Karpas-422 (cell line): ENCODE measurements at regions not wholly inside any gene's neighbourhood (a gene's known extent, or its start where the extent isn't known, plus 50 kb on each side); places are given as distances from the start of the nearest gene placed in this dataset.

Experiments
- DNase-seq: peaks from one replicate; pipeline ENCODE4 v3.0.0-alpha.2; 2015
- H2AFZ ChIP-seq: fragments of 200-600 bp; sonication (generic); 2 replicates; pipeline ENCODE4 v1.6.1; 2014; ENCODE audit warnings: antibody characterized with exemption, low read length, mixed read lengths
- H3K27ac ChIP-seq: fragments of 200-600 bp; sonication (generic); 2 replicates; pipeline ENCODE4 v1.5.1; 2014; ENCODE audit warnings: mild to moderate bottlenecking, low read length, moderate library complexity
- H3K27me3 ChIP-seq: fragments of 200-600 bp; sonication (generic); 2 replicates; pipeline ENCODE4 v1.6.1; 2014; ENCODE audit warnings: low read length, mixed read lengths
- H3K36me3 ChIP-seq: fragments of 200-600 bp; sonication (generic); 2 replicates; pipeline ENCODE4 v1.6.1; 2014; ENCODE audit warnings: low read length, mixed read lengths; ENCODE audit not compliant: insufficient read depth
- H3K4me1 ChIP-seq: fragments of 200-600 bp; sonication (generic); 2 replicates; pipeline ENCODE4 v1.6.1; 2014; ENCODE audit warnings: mild to moderate bottlenecking, low read length, mixed read lengths
- H3K4me2 ChIP-seq: fragments of 200-600 bp; sonication (generic); 2 replicates; pipeline ENCODE4 v1.6.1; 2014; ENCODE audit warnings: low read length, low read depth, mild to moderate bottlenecking; ENCODE audit not compliant: poor library complexity, severe bottlenecking
- H3K4me3 ChIP-seq: fragments of 200-600 bp; sonication (generic); 2 replicates; pipeline ENCODE4 v1.5.1; 2014; ENCODE audit warnings: mild to moderate bottlenecking, antibody characterized with exemption, low read length, mixed read lengths
- H3K79me2 ChIP-seq: fragments of 200-600 bp; sonication (generic); 2 replicates; pipeline ENCODE4 v1.6.1; 2014; ENCODE audit warnings: mild to moderate bottlenecking, low read length, mixed read lengths
- H3K9ac ChIP-seq: fragments of 200-600 bp; sonication (generic); 2 replicates; pipeline ENCODE4 v1.6.0; 2014; ENCODE audit warnings: low read length
- H3K9me2 ChIP-seq: fragments of 200-600 bp; sonication (generic), shearing (Covaris generic); replicated peaks from 2 replicates; pipeline ENCODE4 v1.6.0; 2014; ENCODE audit warnings: mild to moderate bottlenecking, low read length, moderate library complexity; ENCODE audit not compliant: insufficient read depth
- H3K9me3 ChIP-seq: fragments of 300-700, 200-600 bp; sonication (generic); 2 replicates; pipeline ENCODE4 v1.6.1; 2014; ENCODE audit warnings: low read length, mixed read lengths
- H4K20me1 ChIP-seq: fragments of 200-600 bp; sonication (generic); 2 replicates; pipeline ENCODE4 v1.6.1; 2014; ENCODE audit warnings: mild to moderate bottlenecking, antibody characterized with exemption, low read length, low read depth; ENCODE audit not compliant: insufficient read depth

GRCh38 chr18:34120294-34120693 lies 104.4 kb downstream of the NOL4 start:
- Histone ChIP-seq H3K4me2 (peak overlapping the region; percentile 49), H3K79me2 (no peaks in the 10 kb centered on the region), H3K27ac (no peak overlapping the region), H3K36me3 (no peaks in the 10 kb centered on the region), H2AFZ (0 out of 2 replicates have a peak overlapping the region, but pooled peaks have one; percentile 53), H3K4me3 (no peak overlapping the region), H3K9me2 (no peaks in the 10 kb centered on the region), H3K9ac (no peak overlapping the region), H3K27me3 (no peaks in the 10 kb centered on the region), H3K4me1 (peaks cover 25% of the 10 kb centered on the region), H4K20me1 (no peaks in the 10 kb centered on the region), H3K9me3 (no peaks in the 10 kb centered on the region)
- DNase-seq, result no peak

- Histone ChIP-seq H3K9me3 (no peaks in the 10 kb centered on the region), H3K4me2 (no peak overlapping the region), H3K27me3 (no peaks in the 10 kb centered on the region), H3K79me2 (no peaks in the 10 kb centered on the region), H3K9me2 (no peaks in the 10 kb centered on the region), H3K9ac (no peak overlapping the region), H3K27ac (no peak overlapping the region), H2AFZ (peak overlapping the region; percentile 52), H4K20me1 (no peaks in the 10 kb centered on the region), H3K4me3 (no peak overlapping the region), H3K36me3 (no peaks in the 10 kb centered on the region), H3K4me1 (peaks cover 22% of the 10 kb centered on the region)
- DNase-seq, result no peak
Measured at GRCh38 chr18:34117319-34117718, 107.4 kb downstream of the NOL4 start.

- Histone ChIP-seq H3K36me3 (no peaks in the 10 kb centered on the region), H3K27me3 (no peaks in the 10 kb centered on the region), H3K9me3 (no peaks in the 10 kb centered on the region), H3K9ac (no peak overlapping the region), H3K4me2 (no peak overlapping the region), H3K4me3 (no peak overlapping the region), H4K20me1 (no peaks in the 10 kb centered on the region), H2AFZ (peak overlapping the region; percentile 85; the same call in 1 of the 2 replicates), H3K79me2 (no peaks in the 10 kb centered on the region), H3K9me2 (no peaks in the 10 kb centered on the region), H3K27ac (no peak overlapping the region), H3K4me1 (peaks cover 5% of the 10 kb centered on the region)
- no peak for DNase-seq
Measured at GRCh38 chr18:34115409-34116081, 109.2 kb downstream of the NOL4 start.

- DNase-seq, result no peak
Measured at GRCh38 chr18:34114996-34115395, 109.7 kb downstream of the NOL4 start.

GRCh38 chr18:34108206-34108605 lies 116.5 kb downstream of the NOL4 start:
- Histone ChIP-seq H4K20me1 (no peaks in the 10 kb centered on the region), H3K36me3 (no peaks in the 10 kb centered on the region), H3K9me2 (no peaks in the 10 kb centered on the region), H3K4me1 (no peaks in the 10 kb centered on the region), H3K27ac (no peak overlapping the region), H2AFZ (no peak overlapping the region), H3K27me3 (no peaks in the 10 kb centered on the region), H3K9ac (no peak overlapping the region), H3K9me3 (peaks cover 14% of the 10 kb centered on the region), H3K4me3 (no peak overlapping the region), H3K4me2 (no peak overlapping the region), H3K79me2 (no peaks in the 10 kb centered on the region)
- DNase-seq, result no peak

More at GRCh38 chr18:34114996-34115395, 109.7 kb downstream of the NOL4 start:
- no peaks in the 10 kb centered on the region for H4K20me1 ChIP-seq
- H3K4me3 ChIP-seq, result no peak overlapping the region
- H3K9me3 ChIP-seq, result no peaks in the 10 kb centered on the region
- H3K36me3 ChIP-seq, result no peaks in the 10 kb centered on the region
- H3K27ac ChIP-seq, result no peak overlapping the region
- peak overlapping the region; percentile 85; the same call in 1 of the 2 replicates for H2AFZ ChIP-seq
- H3K4me1 ChIP-seq, result no peaks in the 10 kb centered on the region; the same call in 1 of the 2 replicates
- H3K9me2 ChIP-seq, result no peaks in the 10 kb centered on the region
- no peak overlapping the region for H3K9ac ChIP-seq
- H3K27me3 ChIP-seq, result no peaks in the 10 kb centered on the region
- H3K4me2 ChIP-seq, result no peak overlapping the region
- H3K79me2 ChIP-seq, result no peaks in the 10 kb centered on the region

DNA sequence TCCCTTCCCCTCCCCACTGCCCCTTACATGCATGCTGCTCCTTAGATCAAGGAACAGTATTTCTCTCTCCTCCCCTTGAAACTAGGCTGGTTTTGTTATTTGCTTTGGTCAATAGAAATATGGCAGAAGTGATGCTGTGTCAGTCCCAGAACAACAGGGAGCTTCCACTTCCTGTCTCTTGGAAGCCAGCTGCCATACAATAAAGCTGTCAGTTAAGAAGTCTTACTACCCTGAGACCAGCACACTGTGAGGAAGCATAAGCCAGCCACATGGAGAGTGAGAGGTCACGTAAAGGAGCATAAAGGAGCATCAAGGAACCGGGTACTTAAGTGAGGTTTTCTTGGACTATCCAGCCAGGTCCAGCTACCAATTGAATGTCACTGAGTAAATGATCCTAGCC lies 126.6 kb downstream of the NOL4 start:
- Histone ChIP-seq H4K20me1 (no peaks in the 10 kb centered on the region), H3K36me3 (no peaks in the 10 kb centered on the region), H3K9ac (no peak overlapping the region), H3K9me3 (no peaks in the 10 kb centered on the region), H3K27me3 (no peaks in the 10 kb centered on the region), H3K4me1 (no peaks in the 10 kb centered on the region), H3K27ac (no peak overlapping the region), H3K79me2 (no peaks in the 10 kb centered on the region), H3K4me3 (no peak overlapping the region), H2AFZ (no peak overlapping the region), H3K9me2 (no peaks in the 10 kb centered on the region), H3K4me2 (no peak overlapping the region)
- no peak for DNase-seq

GRCh38 chr18:34097312-34097711 lies 127.4 kb downstream of the NOL4 start:
- no peak for DNase-seq
- H3K9ac ChIP-seq, result no peak overlapping the region
- H3K36me3 ChIP-seq, result no peaks in the 10 kb centered on the region
- H3K4me1 ChIP-seq, result no peaks in the 10 kb centered on the region
- H3K4me3 ChIP-seq, result no peak overlapping the region
- no peaks in the 10 kb centered on the region for H3K27me3 ChIP-seq
- no peaks in the 10 kb centered on the region for H3K79me2 ChIP-seq
- H4K20me1 ChIP-seq, result no peaks in the 10 kb centered on the region
- H3K4me2 ChIP-seq, result no peak overlapping the region
- no peak overlapping the region for H3K27ac ChIP-seq
- H3K9me3 ChIP-seq, result no peaks in the 10 kb centered on the region
- no peak overlapping the region for H2AFZ ChIP-seq
- H3K9me2 ChIP-seq, result no peaks in the 10 kb centered on the region

DNA sequence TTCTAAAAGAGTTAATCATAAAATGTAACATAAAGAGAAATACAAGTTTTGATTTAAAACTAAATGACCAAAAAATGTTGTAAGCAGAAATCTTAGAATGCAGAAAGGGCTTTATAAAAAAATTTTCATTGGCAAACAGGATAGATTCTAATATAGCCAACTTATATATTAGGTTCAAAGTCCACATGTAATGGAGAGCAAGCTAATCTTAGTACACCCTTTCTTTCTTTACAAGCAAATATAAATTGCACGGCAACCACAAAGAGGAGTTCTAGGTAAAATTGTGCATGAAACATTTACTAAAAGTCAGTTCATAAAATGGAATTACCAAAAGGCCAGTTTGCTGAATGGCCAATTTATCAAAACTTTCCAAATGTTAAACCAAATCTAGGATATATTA lies 130.6 kb downstream of the NOL4 start:
- no peaks in the 10 kb centered on the region for H4K20me1 ChIP-seq
- no peaks in the 10 kb centered on the region for H3K9me2 ChIP-seq
- no peak overlapping the region for H3K27ac ChIP-seq
- no peak overlapping the region for H3K4me3 ChIP-seq
- DNase-seq, result no peak
- H3K9ac ChIP-seq, result no peak overlapping the region
- no peak overlapping the region for H3K4me2 ChIP-seq
- no peaks in the 10 kb centered on the region for H3K9me3 ChIP-seq
- H3K79me2 ChIP-seq, result no peaks in the 10 kb centered on the region
- no peaks in the 10 kb centered on the region for H3K36me3 ChIP-seq
- H2AFZ ChIP-seq, result no peak overlapping the region; the same call in 1 of the 2 replicates
- H3K4me1 ChIP-seq, result no peaks in the 10 kb centered on the region
- H3K27me3 ChIP-seq, result no peaks in the 10 kb centered on the region
